NB4 (cell line): ENCODE measurements at regions not wholly inside any gene's neighbourhood (a gene's known extent, or its start where the extent isn't known, plus 50 kb on each side); places are given as distances from the start of the nearest gene placed in this dataset.

ENCODE experiments used
- CTCF ChIP-seq: IDR thresholded peaks from one replicate; pipeline ENCODE4 v1.5.1; 2012; ENCODE audit warnings: low read depth, low read length
- MAX ChIP-seq: IDR thresholded peaks from 2 replicates; pipeline ENCODE4 v1.6.1; 2011; ENCODE audit warnings: low read depth, low read length
- POLR2A ChIP-seq: IDR thresholded peaks from 2 replicates; pipeline ENCODE4 v1.6.1; 2011; ENCODE audit warnings: mild to moderate bottlenecking; ENCODE audit not compliant: insufficient read length; ENCODE audit errors: extremely low read depth

GRCh38 chr11:128246810-128247594, 340.4 kb downstream of the ETS1 start:
- TF ChIP-seq CTCF (no peak), MAX (no peak), POLR2A (no peak)
